NCI-H2196 treated with DMSO at 0.1 percent for 48 hours (cell line): ENCODE measurements at regions not wholly inside any gene's neighbourhood (a gene's known extent, or its start where the extent isn't known, plus 50 kb on each side); places are given as distances from the start of the nearest gene placed in this dataset.

Experiments used
- DNase-seq: peaks from one replicate; lab custom pipeline; 2025; ENCODE audit not compliant: unreplicated experiment; lab: John Stamatoyannopoulos, UW

DNA sequence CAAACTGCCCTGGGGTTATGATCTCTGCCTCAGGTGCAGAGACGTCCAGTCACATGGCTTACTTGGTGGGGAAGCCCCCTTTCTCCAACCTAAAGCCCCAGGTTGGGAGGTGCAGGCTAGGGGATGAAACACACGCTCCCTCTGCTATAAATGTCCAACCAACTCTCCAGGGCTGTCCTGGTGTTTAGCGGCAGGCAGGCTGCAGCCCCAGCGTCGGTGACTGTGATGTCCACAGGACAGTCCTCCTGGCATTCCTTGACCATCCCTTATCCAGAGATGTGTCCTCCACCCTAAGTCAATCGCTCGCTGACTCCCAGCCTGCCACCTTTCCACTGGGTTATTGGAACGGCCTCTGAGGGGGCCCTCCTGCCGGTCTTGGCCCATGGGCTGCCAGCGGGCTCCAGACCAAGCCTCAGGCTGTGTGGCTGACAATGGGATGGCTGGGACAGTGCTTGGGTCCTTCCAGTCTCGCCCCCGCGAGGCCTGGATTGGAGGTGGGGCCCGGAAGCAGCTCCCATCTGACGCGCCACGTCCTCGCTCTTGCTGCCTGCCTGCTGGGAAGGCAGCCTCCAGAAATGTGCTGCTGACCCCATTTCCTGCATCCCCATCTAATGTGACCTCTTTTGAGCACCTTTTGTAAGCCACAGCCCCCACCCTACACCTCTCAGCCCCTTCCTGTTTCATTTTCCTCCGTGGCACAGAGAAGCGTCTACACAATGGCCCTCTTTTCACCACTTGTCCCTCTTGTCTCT is 60.8 kb upstream of the ADRA2C start:
- DNase-seq: no peak

DNA sequence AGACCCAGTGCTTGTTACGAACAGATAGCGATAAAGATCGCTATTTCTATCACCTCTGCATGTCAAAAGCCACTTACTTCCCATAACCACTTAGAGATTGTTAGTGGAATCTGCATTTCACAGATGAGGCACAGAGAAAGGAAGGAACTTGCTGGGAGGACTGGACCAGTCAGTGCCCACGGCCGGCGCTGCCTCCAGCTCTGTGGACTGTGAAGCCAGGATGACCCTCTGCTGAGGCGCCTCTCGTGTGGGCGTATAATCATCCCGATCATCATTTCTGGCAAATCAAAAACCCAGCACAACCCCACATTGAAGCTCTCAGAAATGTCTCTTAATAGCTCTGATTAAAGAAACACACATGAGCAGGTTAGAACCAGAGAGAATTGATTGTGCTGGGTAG is 61.5 kb upstream of the ADRA2C start:
- DNase-seq: no peak

DNA sequence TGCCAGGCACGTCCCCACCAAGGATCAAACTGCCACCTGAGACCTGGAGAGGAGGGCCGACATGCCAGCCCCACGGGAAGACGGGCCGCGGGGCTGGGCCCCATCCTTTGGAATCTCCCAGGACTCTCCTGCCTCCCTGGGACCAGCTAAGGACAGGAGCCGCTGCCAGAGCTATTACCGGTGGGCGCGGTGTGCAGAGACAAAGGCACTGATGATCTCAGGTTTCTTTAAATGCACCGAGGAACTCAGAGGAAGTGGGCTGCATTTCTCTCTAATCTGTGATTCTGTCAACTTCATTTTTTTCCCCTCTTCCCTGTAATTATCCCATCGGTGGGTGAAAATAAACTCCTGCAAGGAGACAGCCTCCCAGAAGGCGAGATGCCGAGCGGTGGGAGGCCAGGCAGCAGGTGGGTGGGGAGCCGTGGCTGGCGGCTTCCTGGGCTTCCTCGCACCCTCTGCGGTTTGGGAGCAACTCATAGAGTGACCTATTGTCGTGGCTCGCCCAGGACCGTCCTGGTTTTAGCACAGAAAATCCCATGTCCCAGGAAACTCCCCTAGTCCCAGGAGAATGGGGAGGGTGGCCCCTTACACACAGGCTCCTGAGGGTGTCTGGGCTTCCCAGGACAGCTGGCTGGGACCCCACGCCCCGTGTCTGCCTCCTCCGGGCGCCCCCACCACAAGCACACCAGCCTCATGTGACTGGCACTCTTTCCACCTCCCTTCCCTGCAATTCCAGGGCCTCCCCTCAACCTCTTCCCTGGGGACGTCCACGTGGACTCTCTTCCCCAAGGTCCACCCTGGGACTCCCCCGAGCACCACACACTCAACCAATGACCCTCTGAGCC is 62.3 kb upstream of the ADRA2C start:
- DNase-seq: no peak

DNA sequence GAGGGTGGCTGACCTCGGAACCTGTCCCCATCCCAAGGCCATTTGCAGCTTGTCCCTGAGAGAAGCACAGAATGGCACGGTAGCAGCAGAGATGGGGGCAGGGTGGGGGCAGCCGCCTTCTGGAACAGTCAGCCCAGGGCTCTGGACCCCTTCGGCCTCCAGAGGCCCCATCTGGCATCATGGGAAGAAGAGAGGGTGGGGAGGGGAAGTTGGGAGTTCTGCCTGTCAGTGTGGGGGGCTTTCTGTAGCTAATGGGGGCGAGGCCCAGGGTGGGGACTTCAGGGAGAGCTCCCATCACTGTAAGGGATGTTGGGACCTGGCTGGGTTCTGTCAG is 62.9 kb upstream of the ADRA2C start:
- no peak for DNase-seq

DNA sequence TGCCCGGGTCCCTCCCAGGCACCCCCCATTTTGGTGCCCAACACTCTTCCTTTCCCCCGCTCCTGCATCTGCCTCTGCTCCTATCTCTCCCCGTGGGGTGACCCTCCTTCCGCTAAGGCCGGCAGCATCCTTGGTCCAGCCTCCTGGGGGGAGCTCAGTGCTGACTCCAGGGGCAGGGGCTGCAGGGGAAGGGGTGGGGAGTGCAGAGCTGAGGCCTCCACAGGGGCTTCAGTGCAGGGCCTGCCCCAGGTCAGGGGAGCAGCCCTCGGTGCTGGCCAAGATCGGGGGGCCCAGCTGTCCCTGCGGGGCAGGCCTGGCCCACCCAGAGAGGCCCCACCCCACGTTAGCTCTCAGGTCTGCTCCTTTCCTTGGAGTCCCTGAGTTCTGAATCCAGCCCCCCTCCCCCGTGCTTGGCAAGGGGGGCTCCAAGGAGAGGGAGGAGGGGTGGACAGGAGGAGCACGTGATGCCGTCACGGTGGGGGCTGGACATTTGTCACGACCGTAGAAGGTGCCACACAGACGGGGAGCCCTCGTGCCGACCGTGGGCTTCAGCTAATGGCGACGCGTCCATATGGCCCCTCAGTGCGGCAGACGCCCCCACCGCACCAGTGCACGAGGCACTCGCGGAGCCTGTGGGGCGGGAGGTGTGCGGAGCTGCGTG is 63.5 kb upstream of the ADRA2C start:
- DNase-seq: no peak

DNA sequence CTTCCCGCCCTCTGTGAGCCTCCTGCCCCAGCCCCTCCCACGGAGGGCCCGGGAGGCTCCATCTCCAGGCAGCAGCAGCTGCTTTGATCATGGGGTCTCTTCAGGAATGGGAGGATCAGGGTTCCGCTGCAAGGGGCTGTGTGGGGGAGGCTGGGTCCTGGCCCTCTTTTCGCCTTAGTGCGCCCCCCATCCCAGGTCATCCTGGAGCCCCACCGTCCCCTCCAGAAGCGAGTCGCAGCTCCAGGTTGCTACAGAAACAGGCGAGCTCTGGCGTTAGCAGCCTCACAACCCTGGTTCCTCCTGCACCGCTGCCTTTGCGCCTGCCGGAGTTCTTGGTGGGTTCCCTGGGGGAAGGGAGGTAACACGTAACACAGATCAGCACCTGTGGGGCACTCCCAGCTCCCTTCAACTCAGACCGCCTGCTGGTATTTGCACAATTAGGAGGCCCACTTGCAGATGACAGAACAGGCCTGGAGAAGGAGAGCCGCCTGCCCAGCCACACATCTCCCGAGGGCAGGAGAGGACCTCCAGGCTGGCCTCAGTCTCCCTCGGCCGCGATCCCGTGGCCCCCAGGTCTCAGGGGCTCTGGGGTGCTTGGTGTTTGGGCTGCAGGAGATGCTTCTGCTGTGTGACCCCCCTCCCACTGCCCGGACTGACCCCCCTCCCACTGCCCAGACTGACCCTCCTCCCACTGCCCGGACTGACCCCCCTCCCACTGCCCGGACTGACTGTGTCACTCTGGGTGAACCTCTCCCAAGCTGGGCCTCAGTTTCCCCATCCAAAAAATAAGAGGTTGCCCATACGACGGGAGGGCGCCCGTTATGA is 64.2 kb upstream of the ADRA2C start:
- no peak for DNase-seq

DNA sequence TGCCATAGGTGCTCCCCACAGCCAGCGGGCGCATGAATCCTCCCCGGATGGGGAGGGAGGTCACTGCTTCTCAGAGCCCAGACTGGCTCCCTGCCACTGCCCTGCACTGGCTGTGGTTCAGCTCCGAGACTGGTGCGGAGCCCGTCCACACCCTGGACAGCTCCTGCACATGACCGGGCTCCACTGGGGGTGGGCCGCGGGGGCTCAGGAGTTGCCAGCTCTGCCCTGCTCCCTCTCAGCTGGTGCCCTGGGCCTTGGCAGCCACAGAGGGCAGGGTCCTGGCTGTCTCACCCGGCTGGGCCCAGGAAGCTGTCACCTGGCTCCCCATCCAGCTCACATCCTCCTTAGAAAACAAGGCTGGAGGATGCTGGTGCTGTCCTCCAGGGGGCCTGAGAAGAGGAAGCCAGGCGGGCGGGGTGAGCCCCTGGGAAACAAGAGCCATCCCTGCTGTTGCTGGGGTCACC is 64.9 kb upstream of the ADRA2C start:
- no peak for DNase-seq

DNA sequence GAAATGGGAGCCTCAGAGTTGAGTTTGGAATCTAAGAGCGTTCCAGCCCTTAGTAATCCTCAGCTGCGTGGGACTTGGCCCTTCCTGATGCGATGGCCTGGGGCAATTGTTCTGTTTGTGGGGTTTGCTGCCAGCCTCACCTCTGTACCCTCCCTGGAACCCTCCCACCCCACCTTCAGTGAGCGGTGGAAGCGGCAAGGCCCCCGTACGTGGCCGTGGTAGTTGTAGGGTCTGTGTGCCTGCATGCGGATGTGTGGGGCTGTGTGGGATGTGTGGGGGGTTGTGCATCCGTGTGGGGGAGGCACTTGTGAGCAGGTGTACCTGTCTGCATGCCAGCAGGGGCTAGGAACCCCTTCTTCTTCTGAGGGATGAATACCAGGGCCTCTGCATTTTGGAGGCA is 65.4 kb upstream of the ADRA2C start:
- DNase-seq: no peak

DNA sequence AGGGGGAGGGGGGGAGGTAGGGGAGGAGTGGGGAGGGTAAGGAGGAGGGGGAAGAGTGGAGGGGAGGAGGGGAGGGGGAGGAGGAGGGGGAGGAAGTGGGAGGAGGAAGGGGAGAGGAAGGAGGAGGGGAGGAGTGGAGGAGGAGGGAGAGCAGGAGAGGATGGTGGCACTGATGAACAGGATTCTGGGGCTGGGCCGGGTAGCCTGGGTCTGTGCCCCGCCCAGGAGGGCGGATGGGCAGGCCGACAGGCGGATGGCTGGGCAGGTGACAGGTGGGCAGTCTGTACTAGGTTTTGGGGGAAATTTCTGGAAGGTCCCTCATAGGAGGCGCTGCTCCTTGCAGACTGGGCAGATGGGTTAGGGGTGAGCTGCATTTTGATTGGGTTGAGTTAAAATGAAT is 66.0 kb upstream of the ADRA2C start:
- no peak for DNase-seq

DNA sequence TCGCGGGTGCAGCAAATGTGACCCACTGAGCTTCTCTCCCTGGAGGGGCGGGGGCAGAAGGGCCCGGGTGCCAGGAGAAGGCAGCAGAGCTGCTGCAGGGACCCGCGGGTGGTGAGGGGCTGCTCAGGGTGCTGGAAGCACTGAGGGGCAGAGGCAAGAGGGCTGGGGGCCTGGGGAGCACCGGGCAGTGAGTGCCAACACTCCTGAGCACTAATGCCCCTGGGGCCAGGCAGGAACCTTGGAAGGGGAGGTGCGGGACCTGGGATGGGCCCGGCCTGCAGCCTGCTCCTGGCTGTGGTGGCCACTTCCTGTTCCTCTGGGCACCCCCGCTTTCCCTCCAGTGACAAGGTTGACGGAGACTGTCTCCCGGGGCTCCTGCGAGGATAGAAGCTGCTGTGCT is 66.5 kb upstream of the ADRA2C start:
- DNase-seq: no peak

DNA sequence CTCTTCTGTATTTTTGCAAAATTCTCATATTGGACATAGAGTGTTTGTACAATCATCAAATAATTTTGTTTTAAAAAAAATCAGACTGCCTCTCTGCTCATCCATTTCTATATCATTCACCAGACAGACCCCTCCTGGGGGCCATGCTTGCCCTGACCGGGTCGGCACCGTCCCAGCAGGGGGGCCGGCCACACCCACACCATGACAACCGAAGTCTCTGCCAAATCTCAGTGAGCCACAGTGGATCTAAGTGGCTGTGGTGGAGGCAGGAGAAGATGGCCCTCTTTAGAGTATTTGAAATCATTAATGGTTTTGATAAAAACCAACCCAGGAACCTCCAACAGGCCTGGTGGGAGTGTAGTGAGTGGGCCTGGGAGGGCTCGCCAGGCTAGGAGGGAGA is 66.9 kb upstream of the ADRA2C start:
- DNase-seq: no peak

DNA sequence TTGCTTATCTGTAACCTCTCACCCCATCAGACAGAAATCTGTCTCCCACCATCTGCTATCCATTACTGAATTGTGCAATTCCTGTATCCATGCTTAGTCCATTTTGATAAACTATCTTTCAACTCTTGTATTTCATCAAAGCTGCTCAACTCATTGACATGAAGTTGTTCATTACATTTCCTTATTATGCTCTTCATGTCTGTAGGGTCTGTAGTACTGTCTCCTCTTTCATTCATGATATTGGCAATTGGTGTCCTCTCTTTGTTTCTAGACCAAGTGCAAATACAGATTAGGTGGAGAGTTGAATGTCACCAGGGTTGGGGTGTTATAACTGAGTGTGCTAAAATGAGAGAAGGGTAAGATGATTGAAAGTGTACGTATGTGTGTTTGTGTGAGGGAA is 69.2 kb upstream of the ADRA2C start:
- DNase-seq: no peak

DNA sequence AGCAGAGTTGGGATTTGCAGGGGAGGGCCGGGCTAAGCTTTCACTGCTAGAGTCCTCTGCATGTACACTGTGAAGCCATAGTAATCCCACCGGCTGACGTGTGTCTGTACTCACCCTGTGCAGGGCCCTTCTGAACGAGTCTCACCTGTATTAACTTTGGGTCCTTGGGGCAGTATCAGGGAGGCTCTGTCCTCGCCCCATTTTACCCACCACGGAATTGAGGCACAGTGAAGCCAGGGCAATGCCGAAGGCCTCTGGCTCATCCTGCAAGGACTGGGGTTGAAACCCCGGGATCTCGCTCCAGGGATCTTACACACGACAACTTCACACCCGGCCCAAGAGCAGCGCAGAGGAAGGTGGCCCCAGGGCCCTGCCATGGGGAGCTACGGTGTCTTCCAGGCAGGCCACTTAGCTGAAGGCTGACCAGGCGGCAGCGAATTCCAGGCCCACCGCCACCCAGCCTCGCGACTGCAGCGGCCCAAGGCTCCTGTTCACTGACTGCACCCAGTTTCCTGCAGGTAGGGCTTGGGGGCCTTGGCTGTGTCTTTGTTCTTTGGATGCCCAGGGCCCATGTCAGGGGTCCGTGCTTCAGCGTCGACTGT is 75.5 kb upstream of the ADRA2C start:
- no peak for DNase-seq

DNA sequence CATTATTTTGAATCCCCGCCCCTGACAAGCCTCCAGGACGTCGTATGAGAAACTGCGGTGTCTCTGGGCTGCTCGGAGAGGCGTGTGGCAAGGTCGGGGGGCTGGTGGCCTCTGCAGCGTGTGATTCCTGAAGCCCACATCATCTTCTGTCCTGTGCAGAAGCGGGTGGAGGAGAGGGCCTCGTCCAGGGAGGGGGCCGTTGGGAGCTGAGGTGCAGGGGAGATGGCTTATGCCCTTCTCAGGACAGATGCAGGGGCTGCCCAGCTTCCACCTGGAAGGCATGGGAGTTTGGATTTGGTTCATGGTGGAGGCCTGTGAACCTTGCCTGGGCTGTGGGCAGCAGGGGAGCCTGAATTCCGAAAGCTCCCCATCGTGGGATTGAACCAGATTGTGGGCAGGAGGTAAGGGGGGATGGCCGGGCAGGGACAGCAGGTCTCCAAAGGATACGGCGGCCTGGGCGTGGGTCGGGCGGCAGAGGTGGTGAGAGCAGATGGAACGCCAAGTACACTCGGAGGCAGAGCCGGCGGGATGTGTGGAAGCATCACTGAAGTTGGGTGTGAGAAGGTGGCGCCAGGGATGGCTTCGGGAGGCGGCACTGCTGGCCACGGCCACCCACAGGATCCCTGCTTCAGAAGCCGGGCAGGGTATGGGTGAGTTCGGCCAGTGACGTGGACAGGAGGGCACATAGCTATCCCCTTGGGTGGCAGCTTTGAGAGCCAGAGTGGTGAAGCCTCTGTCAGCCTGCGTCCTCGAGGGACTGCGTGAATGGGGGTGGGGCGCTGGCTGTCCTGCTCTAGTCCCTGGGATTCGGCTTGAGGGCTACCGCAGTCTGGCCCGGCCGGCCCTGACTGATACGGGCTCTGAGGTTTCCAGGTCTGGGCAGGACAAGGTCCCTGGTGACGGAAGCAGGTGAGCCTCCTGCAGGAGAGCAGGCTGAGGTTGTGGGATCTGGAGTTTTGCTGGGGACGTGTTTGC is 76.3 kb upstream of the ADRA2C start:
- no peak for DNase-seq

DNA sequence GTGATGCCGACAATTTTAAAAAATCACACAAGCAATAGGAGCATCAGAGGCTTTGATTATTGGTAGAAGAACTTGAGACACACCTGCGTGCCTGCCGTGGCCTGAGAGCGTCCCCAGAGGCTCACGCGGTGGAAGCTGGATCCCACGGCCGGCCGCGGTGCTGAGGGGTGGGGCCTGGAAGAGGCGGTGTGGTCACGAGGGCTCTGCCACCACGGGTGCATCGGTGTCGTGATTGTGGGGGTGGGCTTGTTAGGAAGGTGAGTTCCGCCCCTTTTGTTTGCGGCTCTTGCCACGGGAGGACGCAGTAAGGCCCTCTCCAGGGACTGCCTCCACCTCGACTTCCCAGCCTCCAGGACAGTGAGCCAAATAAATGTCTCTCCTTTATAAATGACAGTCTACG is 77.2 kb upstream of the ADRA2C start:
- no peak for DNase-seq

DNA sequence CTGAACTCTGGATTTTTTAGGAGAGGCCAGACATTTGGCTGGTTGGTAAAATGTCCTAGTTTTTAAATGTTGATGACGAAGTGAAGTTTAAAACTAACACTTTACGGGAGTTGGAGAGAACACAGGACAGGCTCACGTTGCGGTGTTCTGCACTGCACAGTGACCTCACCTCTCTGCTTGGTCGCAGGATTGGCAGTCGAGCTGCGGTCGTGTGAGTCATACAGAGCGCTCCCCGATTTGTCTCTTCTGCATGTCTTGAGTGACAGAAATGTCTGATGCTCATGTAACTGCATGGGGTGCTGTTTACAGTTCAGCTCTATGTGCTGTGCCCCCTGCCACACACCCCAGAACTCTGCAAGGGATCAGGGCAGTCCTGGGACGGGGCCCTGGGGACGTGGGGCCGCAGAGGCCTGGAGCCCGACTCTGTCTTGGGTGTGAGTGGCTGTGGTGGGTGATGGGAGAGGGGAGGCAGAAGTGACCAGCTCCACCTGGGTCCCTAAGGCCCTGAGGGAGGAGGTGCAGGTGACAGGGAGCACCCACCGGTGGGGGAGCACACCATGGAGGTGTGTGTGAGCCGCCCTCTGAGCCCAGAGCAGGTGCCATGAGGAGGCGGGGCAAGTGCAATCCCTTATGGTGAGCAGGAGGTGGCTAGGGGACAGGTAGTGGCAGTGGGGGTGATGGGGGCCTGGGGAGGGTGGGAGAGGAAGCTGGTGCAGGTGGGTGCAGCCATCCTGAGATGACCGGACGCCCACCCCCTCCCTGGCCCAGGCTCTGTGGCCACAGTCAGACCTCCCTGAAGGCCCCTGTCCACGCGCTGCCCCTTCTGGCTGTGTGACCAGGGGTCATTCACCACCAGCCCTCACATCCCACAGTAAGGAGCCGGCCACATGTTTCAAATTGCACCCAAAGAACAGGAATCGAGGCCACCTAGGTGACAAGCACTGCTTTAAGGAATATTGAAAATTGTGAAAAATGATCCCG is 77.9 kb upstream of the ADRA2C start:
- DNase-seq: no peak

DNA sequence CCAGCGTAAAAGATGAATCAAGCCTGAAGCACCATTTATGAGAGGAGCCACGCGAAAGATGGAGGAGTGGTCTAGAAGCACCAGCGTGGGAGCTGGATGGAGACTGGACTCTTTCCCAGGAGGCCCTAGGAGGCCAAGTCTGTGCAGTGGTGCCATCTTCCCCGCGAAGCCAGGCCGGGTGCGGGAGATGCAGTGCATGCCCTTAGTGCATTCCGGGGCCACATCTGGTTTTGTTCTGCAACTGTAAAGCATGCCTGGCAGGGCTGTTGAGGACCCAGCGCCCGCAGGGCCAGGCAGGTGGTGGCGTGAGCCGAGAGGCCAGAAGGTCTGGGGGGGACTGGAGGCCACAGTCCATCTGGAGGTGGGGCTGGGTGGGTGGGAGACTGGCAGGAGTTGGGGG is 78.6 kb upstream of the ADRA2C start:
- DNase-seq: no peak

DNA sequence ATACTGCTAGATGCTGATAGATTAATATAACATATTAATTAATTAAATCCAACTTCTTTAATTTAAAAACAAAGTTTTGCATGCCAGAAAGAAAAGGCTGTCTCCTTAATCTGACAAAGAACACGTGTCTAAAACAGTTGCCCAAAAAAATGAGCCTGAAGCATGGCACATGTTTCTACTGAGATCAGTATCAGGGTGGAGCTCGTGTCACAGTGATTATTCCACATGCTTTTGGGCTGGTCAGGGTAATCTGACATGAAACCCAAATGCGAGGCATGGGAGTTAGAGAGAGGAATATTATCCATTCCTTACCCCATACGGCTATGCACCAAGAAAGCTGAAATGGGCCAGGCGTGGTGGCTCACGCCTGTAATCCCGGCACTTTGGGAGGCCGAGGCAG is 79.4 kb upstream of the ADRA2C start:
- no peak for DNase-seq
